Inflammatory macrophage treated with lipopolysaccharide for 1 hour (primary cell): ENCODE measurements at regions not wholly inside any gene's neighbourhood (a gene's known extent, or its start where the extent isn't known, plus 50 kb on each side); places are given as distances from the start of the nearest gene placed in this dataset.
A peak's percentile ranks its signal among the peaks of the same experiment; 100 is the strongest.
"Not testable (repeated sequence)": the region's sequence is repeated elsewhere in the genome, so short reads cannot be mapped to it uniquely, and the experiment has no call there.

Source experiments
- DNase-seq, 2 donors: peaks; one replicate each; pipeline ENCODE4 v3.0.0-alpha.2; 2020 to 2022

DNA sequence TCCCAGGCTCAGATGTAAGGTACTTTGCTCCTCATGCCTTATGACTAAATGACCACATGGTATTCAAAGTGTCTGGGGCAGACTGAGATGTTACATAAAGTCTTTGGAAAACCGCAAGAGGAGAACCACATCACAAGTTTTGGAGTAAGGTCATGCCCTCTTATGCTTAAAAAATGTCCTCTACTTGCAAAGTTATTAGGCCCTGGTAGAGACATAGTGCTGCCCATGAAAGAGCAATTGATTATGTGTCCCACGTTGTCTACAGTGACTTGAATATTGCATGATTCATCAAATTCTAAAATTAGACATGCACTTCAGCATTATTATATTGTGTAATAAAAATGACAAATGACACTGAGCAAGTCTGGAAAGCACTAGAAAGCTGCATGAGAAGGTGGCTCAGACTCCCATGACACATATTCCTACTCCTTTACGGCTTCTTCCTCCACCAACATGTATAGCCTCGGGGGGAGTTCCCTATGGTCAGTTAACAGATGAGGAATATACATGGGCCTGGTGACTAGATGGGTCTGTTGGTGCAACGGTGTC lies 602.6 kb upstream of the VRK2 start:
- peak; percentile 95 to 100 for DNase-seq

DNA sequence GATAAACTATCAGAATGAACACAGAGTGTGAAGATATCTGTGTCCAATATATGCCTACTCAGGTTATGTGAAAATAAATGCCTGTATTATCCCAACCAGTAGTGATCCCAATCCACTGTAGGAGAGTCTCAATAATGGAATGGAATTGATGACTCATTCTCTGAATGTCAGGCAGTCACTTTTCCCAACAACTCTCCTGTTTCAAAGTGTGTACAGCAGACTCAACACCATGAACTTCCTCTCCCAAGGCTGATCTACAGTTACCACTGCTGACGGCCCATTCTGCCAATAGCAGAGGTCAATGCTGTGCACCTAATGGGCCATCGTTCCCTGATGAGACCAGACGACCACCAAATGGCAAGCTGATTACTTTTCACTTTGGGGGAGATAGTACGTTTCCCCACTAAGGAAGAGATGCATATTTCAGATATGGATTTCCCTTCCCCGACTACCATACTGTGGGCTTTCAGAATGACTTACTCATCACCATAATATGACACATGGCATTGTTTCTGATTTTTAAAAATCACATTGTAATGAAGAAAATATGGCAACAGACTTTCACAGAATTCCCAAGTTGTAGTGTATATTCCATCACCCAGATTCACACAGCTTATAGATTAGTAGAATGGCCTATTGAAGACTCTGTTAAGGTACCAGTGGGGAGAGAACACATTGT lies 601.7 kb upstream of the VRK2 start:
- DNase-seq = peak; percentile 49 to 61

GRCh38 chr2:57448816-57449215 lies 597.8 kb upstream of the VRK2 start:
- no peak for DNase-seq

GRCh38 chr2:57450170-57450569 lies 596.4 kb upstream of the VRK2 start:
- no peak for DNase-seq

DNA sequence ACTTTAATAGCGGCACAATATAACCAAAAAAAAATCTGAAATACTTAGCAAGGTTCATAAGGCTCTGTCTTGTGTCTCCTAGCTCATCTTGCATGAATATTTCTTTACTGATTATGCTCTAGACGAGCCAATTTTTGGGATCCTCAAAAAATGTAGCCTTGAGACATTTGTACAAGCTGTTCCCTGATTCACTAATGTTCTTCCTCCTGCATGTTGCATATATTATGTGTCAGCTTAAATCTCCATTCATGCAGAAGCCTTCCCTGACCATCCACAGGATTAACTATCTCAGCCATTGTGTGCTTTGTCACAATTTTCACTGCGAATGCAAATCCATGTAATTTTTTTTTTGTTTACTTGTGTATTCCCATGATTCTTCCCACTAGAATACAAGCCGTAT lies 594.0 kb upstream of the VRK2 start:
- DNase-seq = no peak

- DNase-seq = no peak
These were observed 592.7 kb upstream of the VRK2 start for GRCh38 chr2:57453945-57454344.

- peak; percentile 28 to 52 for DNase-seq
These were observed 586.0 kb upstream of the VRK2 start for GRCh38 chr2:57460396-57461276.

DNA sequence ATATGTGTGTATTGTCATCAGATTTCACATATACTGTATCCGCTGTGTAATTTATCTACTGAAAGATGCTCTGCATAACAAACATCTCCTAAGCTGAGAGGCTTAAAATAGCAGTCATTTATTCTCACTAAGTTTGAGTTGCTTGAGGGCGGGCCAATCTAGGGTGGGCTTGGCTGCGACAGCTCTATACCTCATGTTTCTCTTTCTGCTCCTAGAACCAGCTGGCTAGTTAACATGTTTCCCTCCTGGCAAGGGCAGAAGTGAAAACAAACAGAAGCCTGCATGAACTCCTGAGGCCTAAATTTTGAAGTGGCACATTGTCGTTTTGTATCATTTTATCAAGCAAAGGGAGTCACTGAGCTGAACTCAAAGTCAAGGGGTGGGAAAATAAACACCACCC lies 585.0 kb upstream of the VRK2 start:
- DNase-seq = no peak

DNA sequence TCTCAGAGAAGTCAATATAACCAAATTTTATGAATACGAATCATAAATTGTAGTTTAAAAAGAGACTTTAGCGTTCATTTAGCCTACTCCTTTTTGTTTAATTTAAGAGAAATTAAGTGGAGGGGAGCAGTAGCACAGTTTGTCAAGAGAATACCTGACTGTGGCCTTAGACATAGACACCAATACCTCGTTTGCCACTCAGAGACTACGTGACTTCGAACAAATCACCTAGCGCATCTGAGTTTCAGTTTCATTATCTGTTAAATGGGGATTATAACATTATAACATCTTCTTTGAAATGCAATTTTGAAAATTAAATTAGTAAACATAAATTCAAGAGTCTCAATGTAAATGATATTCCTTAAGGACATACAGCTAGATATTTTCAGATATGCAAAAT lies 581.5 kb upstream of the VRK2 start:
- no peak for DNase-seq

DNA sequence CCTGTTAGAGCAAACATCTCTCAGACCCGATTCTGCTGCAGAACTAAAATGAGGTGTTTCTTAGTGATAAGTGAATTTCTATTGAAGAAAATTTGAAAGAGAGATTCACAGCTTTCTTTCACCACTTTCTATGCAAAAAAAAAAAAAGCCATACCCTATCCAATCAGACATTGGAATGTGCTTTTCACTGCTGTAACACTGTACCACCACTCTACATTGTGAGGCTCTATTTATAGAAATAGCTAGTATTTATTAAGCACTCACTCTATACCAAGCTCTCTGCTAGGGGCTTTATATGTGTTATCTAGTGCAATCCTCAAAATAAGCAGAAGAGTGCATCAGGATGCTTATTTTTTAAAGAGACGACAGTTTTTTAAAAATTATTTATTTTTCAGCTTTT lies 580.6 kb upstream of the VRK2 start:
- DNase-seq = no peak

DNA sequence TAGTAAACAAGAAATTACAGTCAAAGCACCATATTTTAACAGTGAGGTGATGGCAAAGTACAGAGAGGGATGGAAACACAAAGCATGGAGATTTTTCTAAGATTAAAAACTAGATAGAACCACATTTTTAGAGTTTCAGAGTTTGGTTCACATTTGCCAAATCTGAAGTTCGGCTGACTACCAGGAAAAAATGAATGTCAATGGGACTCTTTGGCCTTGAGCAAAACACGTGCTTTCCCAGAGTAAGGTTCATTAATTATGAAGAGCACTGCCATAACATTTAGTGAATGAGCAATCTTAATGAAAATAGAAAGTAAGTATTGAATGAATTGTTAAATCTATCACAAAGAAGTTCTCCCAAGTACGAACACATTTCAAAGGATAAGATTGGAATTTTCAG lies 571.2 kb upstream of the VRK2 start:
- no peak for DNase-seq

DNA sequence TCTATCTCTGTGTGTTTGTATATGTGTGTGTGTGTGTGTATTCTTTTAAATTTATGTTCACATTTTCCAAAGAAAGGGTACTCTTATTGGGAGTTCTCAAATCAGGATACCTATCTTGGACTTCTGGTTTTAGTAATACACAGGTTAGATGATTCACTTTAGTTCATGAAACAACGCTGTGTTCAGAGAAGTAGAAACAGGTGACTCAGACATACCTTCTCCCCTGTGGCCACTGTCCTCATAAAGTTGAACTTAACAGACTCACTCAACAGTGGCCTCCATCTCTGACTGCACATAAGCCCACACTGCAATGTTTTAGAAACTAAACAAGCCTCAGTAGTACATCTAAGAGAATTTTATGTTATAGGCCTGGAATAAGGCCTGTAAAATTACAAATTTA lies 566.6 kb upstream of the VRK2 start:
- no peak for DNase-seq

DNA sequence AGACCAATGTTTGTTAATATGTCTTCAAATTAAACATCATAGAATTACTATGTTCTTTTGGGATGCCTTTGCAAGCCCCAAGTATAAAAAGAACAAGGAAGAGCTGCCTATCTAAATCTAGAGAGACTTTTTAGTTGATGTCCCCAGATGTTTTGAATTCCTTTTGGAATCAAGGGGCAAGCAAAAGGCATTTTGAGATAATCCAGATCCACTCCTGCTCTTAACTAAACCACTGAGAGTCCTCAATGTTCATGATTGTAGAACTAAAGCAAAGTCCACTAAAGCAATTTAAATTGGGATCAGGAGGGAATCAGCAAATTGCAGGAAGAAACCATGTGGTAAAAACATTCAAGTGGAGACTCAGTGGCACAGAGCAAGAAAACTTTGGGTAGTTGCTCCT lies 558.5 kb upstream of the VRK2 start:
- DNase-seq = no peak

DNA sequence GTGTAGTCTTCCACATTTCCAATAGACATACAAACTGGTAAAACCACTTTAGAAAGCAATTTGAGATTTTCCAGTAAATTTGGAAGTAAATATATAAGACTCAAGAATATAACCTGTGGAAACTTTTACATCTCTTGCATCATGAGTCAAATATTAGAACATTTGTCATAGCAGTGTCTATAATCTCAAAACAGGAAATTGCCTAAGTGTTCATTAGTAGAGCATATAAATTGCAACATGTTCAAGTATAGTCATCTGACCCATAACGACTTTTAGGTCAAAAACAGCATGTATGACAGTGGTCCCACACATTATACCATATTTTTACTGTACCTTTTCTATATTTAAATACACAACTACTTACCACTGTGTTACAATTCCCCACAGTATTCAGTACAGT lies 555.9 kb upstream of the VRK2 start:
- DNase-seq = peak; percentile 43 to 62

GRCh38 chr2:57491213-57491612 lies 555.4 kb upstream of the VRK2 start:
- no peak for DNase-seq

- not testable (repeated sequence) for DNase-seq
These were observed 552.6 kb upstream of the VRK2 start for GRCh38 chr2:57493966-57494365.

GRCh38 chr2:57497489-57498096 lies 549.0 kb upstream of the VRK2 start:
- DNase-seq = peak; percentile 56 to 90

DNA sequence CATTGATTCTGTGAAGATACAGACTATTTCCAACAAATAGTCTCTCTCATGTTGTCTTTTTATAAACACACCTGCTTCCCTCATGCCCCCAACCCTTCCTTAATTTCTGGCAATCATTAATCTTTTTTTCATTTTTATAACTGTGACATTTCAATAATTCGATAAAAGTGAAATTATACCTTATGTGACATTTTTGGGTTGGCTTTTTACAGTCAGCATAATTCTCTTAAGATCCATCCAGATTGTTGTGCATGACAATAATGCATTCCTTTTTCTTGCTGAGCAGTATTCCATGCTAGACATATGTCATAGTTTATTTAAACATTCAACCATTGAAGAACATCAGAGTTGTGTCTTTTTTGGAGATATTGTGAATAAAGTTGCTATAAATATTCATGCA lies 541.8 kb upstream of the VRK2 start:
- no peak for DNase-seq

- DNase-seq = no peak
These were observed 537.4 kb upstream of the VRK2 start for GRCh38 chr2:57509189-57509588.

DNA sequence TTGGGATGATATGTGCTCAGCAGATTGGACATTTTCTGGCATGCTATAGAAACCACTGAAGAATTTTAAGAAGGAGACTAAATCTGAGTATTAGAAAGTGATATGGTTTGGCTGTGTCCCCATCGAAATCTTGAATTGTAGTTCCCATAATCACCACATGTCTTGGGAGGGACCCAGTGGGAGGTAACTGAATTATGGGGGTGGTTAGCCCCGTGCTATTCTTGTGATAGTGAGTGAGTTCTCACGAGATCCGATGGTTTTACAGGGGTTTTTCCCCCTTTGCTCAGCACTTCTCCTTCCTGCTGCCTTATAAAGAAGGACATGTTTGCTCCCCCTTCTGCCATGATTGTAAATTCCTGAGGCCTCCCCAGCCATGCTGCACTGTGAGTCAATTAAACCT lies 535.9 kb upstream of the VRK2 start:
- DNase-seq = peak; percentile 16 to 32

GRCh38 chr2:57515366-57515765 lies 531.2 kb upstream of the VRK2 start:
- no peak for DNase-seq

GRCh38 chr2:57516698-57517340 lies 529.8 kb upstream of the VRK2 start:
- peak; percentile 46 to 80 for DNase-seq

GRCh38 chr2:57523304-57523703 lies 523.3 kb upstream of the VRK2 start:
- no peak for DNase-seq
